GM18951 (cell line): ENCODE measurements at regions not wholly inside any gene's neighbourhood (a gene's known extent, or its start where the extent isn't known, plus 50 kb on each side); places are given as distances from the start of the nearest gene placed in this dataset.

Experiments used
- POLR2A ChIP-seq: IDR thresholded peaks from 4 replicates; pipeline ENCODE4 v1.6.1; 2011; ENCODE audit warnings: mild to moderate bottlenecking; ENCODE audit not compliant: insufficient read length, insufficient read depth; ENCODE audit errors: extremely low read depth
- in situ Hi-C: fragments of 300-500 bp; cut with MboI; formaldehyde crosslinking; loops from one replicate; pipeline ENCODE4 v1.12.0; 2022; ENCODE audit warnings: low sequenced_read_pairs, mixed read lengths, inconsistent platforms; ENCODE audit not compliant: unreplicated experiment

DNA sequence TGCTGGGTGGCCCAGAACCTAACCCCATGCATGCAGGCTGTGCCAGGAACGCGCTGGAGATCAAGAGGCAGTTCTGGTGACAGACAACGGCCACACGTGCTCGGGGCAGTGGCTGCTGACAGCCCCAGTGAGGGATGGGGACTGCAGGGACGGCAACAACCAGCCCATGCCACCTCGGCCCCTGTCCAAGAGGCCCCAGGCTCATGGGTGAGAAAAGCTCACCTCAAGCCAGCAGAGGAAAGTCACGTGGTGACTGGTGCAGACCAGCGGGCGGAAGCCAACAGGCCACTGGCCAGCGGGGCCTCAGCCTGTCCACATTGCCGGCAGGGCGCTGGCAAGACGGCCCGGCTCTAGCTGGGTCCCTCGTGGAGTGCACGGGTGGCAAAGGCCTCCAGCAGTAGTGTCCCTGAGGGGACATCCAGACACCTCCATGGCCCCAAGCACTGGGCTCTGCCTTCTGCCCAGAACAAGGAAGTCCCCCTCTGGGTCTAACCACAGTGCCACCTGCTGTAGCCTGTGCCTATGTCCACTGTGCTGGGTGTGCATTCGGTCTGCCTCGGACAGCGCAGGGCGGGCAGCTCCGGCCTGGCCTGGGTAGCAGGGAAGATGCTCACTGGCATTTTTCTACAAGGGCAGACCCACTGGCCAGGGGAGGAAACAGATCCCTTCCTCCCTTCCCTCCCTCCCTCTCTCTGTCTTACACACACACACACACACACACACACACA lies 134.1 kb downstream of the NCOR2 start:
- in situ Hi-C loops, result no loop called here
- no peak for TF ChIP-seq POLR2A

DNA sequence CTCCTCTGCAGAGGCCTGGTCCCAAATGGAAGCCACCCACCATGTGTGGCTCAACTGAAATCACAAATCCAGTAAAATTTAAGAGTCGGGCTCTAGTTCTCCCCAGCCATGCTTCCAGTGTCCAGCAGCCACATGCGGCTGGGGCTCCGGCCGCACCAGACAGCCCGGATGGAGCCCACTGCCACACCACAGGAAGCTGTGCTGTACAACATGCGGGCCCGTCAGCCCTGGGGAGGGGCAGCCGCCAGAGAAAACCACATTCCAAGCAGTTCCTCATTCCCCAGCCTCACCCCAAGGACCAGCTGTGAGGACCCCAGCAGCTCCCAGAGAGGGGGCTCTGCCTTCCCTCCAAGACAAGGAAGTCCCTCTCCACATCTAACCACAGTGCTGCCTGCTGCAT lies 135.0 kb downstream of the NCOR2 start:
- no peak for TF ChIP-seq POLR2A
- in situ Hi-C loops, result no loop called here

DNA sequence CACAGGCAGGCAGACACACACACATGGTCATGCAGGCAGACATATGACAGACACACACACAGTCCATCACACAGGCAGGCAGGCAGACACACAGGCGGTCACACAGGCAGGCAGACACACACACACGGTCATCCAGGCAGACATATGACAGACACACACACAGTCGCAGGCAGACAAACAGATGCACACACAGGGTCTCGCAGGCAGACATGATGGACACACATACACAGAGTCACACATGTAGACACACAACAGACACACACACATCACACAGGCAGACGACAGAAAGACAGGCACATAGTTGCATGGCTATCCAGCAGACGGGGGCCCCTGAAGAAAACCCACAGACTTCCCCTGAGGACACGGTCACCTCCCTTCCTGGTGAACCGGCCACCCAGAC lies 135.4 kb downstream of the NCOR2 start:
- TF ChIP-seq POLR2A, result no peak
- in situ Hi-C loops, result no loop called here

GRCh38 chr12:124430491-124430890 lies 135.6 kb downstream of the RFLNA start:
- in situ Hi-C loops, result no loop called here
- TF ChIP-seq POLR2A, result no peak

GRCh38 chr12:124429535-124429934 lies 134.6 kb downstream of the RFLNA start:
- no peak for TF ChIP-seq POLR2A
- in situ Hi-C loops, result no loop called here

- no peak for TF ChIP-seq POLR2A
Observed at GRCh38 chr12:124428792-124429281, 133.9 kb downstream of the RFLNA start.

GRCh38 chr12:124428136-124428791 lies 133.4 kb downstream of the RFLNA start:
- in situ Hi-C loops, result no loop called here
- no peak for TF ChIP-seq POLR2A

More at GRCh38 chr12:124428792-124429281, 133.9 kb downstream of the RFLNA start:
- in situ Hi-C loops, result no loop called here

DNA sequence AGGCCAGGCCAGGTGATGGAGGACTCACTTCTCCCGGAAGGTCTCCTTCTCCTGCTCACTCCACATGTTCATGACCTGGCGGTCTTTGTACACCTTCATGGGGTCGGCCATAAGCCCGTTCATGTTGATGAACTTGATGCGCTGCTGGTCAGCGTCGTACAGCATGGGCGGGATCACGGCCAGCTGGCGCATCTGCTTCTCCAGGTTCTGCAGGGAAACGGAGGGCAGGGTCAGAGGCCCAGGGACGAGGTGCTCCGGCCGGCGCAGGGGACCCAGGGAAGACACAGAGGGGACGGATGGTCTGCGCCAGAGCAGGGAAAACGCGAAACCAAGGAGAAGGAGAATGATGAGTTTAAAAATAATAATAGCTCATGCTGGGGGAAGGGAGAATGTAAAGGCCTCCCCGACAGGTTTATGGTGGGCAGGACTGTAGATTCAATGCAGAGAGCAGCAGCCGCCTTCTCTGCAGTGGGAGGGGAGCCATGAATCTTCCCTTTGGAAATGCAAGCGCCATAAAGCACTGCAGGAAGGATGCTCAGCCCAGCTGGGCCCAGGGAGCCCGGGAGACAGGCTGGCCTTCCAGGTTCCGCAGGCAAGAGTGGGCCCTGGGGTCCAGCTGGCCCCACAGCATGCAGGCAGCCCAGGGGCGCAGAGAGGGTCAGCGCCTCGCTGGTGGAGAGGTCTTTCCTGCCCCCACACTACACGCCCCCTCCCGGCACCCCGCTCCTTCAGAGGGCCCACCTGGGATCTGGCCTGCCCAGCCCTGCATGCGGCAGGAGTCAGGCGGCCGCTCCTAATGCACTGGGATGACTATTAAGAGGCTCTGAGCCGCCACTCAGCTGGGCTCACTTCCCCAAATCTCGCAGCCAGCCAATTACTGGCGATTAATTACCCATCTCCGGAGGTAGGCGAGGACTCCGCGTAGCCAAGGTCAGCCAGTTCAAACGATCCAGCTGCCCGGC lies 132.0 kb downstream of the RFLNA start:
- TF ChIP-seq POLR2A, result no peak
- in situ Hi-C loops, result no loop called here

GRCh38 chr12:124425667-124426066 lies 130.8 kb downstream of the RFLNA start:
- in situ Hi-C loops, result no loop called here

DNA sequence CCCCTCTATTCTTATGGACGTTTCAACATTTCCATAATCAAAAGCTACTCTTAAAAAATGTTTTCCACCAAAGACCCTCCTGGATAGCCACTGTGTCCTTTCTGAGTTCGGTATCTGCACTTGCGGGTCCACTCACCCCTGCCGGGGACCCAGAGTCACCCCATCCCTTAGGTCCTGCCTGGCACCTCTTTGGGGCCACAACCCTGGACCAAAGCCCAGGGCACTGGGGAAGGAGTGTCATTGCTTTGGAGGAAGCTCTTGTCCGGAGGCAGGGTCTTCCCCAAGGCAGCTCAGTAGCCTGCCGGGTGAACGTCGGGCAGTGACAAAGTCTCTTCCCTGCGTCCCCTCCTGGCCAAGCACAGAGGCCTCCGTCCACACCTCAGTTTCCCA lies 129.6 kb downstream of the RFLNA start:
- in situ Hi-C loops, result no loop called here
- no peak for TF ChIP-seq POLR2A

More at GRCh38 chr12:124425667-124426066, 130.8 kb downstream of the RFLNA start:
- TF ChIP-seq POLR2A, result no peak

- in situ Hi-C loops, result no loop called here
- TF ChIP-seq POLR2A, result no peak
Observed at GRCh38 chr12:124423761-124424515, 129.0 kb downstream of the RFLNA start.

DNA sequence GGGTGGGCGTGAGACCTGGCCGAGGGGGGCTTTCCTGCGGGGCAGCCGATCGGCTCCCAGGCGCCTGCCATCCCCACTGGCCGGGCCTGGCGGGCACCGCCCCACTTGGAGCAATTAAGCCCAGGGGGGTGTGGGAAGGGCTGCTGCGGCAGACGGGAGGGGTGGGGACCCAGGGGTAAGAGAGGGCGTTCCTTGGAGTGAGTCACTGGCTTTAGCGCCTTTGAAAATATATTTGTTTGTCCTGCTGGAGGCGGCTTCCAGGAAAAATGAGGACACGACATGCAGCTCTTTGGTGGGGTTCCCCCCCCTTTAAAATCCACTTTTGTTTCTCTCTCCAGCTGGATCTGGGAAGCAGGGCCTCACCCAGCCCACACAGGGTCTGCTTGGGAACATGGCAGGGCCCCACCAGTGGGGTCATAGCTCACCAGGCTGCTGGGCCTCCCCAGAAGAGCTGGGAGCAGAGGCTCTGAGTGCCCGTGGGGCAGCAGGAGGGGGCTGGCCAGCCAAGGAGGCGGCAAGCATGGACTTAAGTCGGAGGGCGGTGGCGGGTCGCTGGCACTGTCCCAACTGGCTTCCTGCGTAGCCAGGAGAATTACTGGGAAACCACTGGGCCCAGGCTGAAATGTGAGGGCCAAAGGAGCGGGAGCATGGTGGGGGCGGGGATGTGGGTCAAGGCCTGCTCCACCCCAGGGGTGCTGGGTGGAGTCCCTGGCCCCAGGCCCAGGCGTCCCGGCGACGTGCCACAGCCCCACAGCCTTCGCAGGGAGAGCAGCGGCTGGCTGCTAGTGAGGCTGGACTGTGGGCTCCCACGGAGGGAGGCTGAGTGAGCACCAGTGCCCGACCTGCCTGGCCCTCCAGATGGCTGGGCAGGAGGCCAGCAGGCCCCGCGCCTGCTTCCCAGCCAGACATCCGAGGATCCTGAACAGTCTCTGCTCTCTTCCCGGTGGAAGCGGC lies 128.0 kb downstream of the RFLNA start:
- in situ Hi-C loops, result no loop called here
- TF ChIP-seq POLR2A, result no peak

DNA sequence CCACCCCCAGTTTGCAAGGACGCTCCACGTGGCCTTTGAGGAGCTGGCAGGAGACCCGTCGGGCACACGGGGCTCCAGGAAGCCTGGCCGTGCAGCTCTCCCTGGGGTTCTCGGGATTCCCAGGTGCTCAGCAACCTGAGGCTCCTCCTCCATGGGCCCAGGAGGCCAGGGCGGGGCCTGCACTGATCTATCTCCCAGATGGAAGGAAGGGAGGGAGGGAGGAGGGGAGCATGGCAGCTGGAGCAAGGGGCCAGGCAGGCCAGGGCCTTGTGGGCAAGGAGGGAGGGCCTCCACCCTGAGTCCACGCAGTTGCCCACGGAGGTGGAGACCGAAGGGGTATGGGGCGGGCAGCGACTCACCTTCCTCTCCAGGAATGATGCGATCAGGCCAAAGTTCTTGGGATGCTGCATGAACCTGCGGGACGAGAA lies 127.3 kb downstream of the RFLNA start:
- no peak for TF ChIP-seq POLR2A
- in situ Hi-C loops, result no loop called here
